IPS-11a (cell line): ENCODE measurements at regions not wholly inside any gene's neighbourhood (a gene's known extent, or its start where the extent isn't known, plus 50 kb on each side); places are given as distances from the start of the nearest gene placed in this dataset.
"Not testable (repeated sequence)": the region's sequence is repeated elsewhere in the genome, so short reads cannot be mapped to it uniquely, and the experiment has no call there.

Experiments
- H3K4me3 ChIP-seq: one replicate; pipeline ENCODE4 v1.5.1; 2013; ENCODE audit warnings: low read depth, low read length, control low read depth

GRCh38 chr1:193463326-193463932 lies 277.0 kb upstream of the B3GALT2 start:
- H3K4me3 ChIP-seq: no peak overlapping the region

GRCh38 chr1:193462629-193463320 lies 276.4 kb upstream of the B3GALT2 start:
- no peak overlapping the region for H3K4me3 ChIP-seq

- no peak overlapping the region for H3K4me3 ChIP-seq
These were observed 272.2 kb upstream of the B3GALT2 start for GRCh38 chr1:193458628-193459027.

GRCh38 chr1:193457676-193458075 lies 271.3 kb upstream of the B3GALT2 start:
- no peak overlapping the region for H3K4me3 ChIP-seq

- no peak overlapping the region for H3K4me3 ChIP-seq
These were observed 270.4 kb upstream of the B3GALT2 start for GRCh38 chr1:193456811-193457280.

GRCh38 chr1:193451606-193452005 lies 265.2 kb upstream of the B3GALT2 start:
- H3K4me3 ChIP-seq: no peak overlapping the region

- no peak overlapping the region for H3K4me3 ChIP-seq
These were observed 264.6 kb upstream of the B3GALT2 start for GRCh38 chr1:193451001-193451400.

GRCh38 chr1:193448682-193449461 lies 262.5 kb upstream of the B3GALT2 start:
- H3K4me3 ChIP-seq: no peak overlapping the region

- no peak overlapping the region for H3K4me3 ChIP-seq
These were observed 257.5 kb upstream of the B3GALT2 start for GRCh38 chr1:193443886-193444285.

- no peak overlapping the region for H3K4me3 ChIP-seq
These were observed 252.4 kb upstream of the B3GALT2 start for GRCh38 chr1:193438771-193439170.

- H3K4me3 ChIP-seq: no peak overlapping the region
These were observed 251.9 kb upstream of the B3GALT2 start for GRCh38 chr1:193438312-193438711.

GRCh38 chr1:193437785-193438184 lies 251.4 kb upstream of the B3GALT2 start:
- H3K4me3 ChIP-seq: no peak overlapping the region

GRCh38 chr1:193437333-193437732 lies 250.9 kb upstream of the B3GALT2 start:
- not testable (repeated sequence) for H3K4me3 ChIP-seq

- no peak overlapping the region for H3K4me3 ChIP-seq
These were observed 249.4 kb upstream of the B3GALT2 start for GRCh38 chr1:193435781-193436180.

GRCh38 chr1:193434319-193434718 lies 247.9 kb upstream of the B3GALT2 start:
- H3K4me3 ChIP-seq: no peak overlapping the region

GRCh38 chr1:193433599-193433998 lies 247.2 kb upstream of the B3GALT2 start:
- no peak overlapping the region for H3K4me3 ChIP-seq

- no peak overlapping the region for H3K4me3 ChIP-seq
These were observed 246.7 kb upstream of the B3GALT2 start for GRCh38 chr1:193432979-193433587.

GRCh38 chr1:193431265-193431977 lies 245.0 kb upstream of the B3GALT2 start:
- no peak overlapping the region for H3K4me3 ChIP-seq

- no peak overlapping the region for H3K4me3 ChIP-seq
These were observed 241.1 kb upstream of the B3GALT2 start for GRCh38 chr1:193427524-193427923.

- H3K4me3 ChIP-seq: no peak overlapping the region
These were observed 239.6 kb upstream of the B3GALT2 start for GRCh38 chr1:193426061-193426460.

GRCh38 chr1:193421487-193421886 lies 235.1 kb upstream of the B3GALT2 start:
- no peak overlapping the region for H3K4me3 ChIP-seq
